H1 (cell line): ENCODE measurements at regions not wholly inside any gene's neighbourhood (a gene's known extent, or its start where the extent isn't known, plus 50 kb on each side); places are given as distances from the start of the nearest gene placed in this dataset.

Experiments used
- ATF2 ChIP-seq: IDR thresholded peaks from 2 replicates; pipeline ENCODE4 v1.6.1; 2012; ENCODE audit warnings: low read length, inconsistent platforms
- CBX5 ChIP-seq: fragments of 300-800, 300-1000 bp; sonication (generic); IDR thresholded peaks from 2 replicates; pipeline ENCODE4 v1.7.1; 2016; ENCODE audit warnings: antibody characterized with exemption, low read length, low read depth
- CHD2 ChIP-seq: IDR thresholded peaks from 2 replicates; pipeline ENCODE4 v1.6.1; 2012; ENCODE audit warnings: low read length, improper control_type of control experiment
- CTCF ChIP-seq, 3 experiments: IDR thresholded peaks; 1 replicate in 2 of 3; 2 replicates in 1 of 3; pipeline versions ENCODE4 v1.5.1 to v1.6.1; 2011; ENCODE audit warnings: low read length in 3 of 3, mild to moderate bottlenecking in 3 of 3, inconsistent platforms in 2 of 3, low read depth in 1 of 3, moderate library complexity in 1 of 3; ENCODE audit not compliant: insufficient read depth in 1 of 3; ENCODE audit errors: control extremely low read depth in 1 of 3
- EZH2 ChIP-seq: fragments of 200-600 bp; sonication (generic); IDR thresholded peaks from 2 replicates; pipeline ENCODE4 v1.7.1; 2012; ENCODE audit warnings: low read depth, mild to moderate bottlenecking, moderate library complexity, low read length, inconsistent platforms; ENCODE audit not compliant: severe bottlenecking
- GABPA ChIP-seq: IDR thresholded peaks from 2 replicates; pipeline ENCODE4 v1.6.1; 2011; ENCODE audit warnings: mild to moderate bottlenecking, low read length, moderate library complexity, borderline replicate concordance; ENCODE audit not compliant: insufficient read depth
- POLR2A ChIP-seq, 2 experiments: IDR thresholded peaks; 1 replicate in 1 of 2; 2 replicates in 1 of 2; pipeline ENCODE4 v1.6.1; 2011; ENCODE audit warnings: low read depth in 2 of 2, low read length in 2 of 2, mild to moderate bottlenecking in 2 of 2; ENCODE audit errors: control extremely low read depth in 1 of 2
- SP1 ChIP-seq: IDR thresholded peaks from 2 replicates; pipeline ENCODE4 v1.6.1; 2011; ENCODE audit warnings: low read depth, low read length
- SRF ChIP-seq: IDR thresholded peaks from 2 replicates; pipeline ENCODE4 v1.6.1; 2011; ENCODE audit warnings: mild to moderate bottlenecking, low read depth, low read length, moderate library complexity

- no peak for TF ChIP-seq POLR2A (IDR thresholded peaks at IDR 0.05; ENCODE audit: control extremely low read depth in 1 of 2, low read depth in 2 of 2, low read length in 2 of 2)
- no peak for TF ChIP-seq EZH2
- TF ChIP-seq SP1 = no peak
- no peak for TF ChIP-seq SRF
- no peak for TF ChIP-seq CTCF (IDR thresholded peaks at IDR 0.05; ENCODE audit: control extremely low read depth in 1 of 3, insufficient read depth in 1 of 3, low read depth in 1 of 3, low read length in 3 of 3)
- no peak for TF ChIP-seq GABPA
- TF ChIP-seq CBX5 = no peak
- TF ChIP-seq CHD2 = no peak
- no peak for TF ChIP-seq ATF2
Measured at GRCh38 chr1:29743931-29744330, 507.6 kb downstream of the PTPRU start.
